GM21381 (cell line): ENCODE measurements at regions not wholly inside any gene's neighbourhood (a gene's known extent, or its start where the extent isn't known, plus 50 kb on each side); places are given as distances from the start of the nearest gene placed in this dataset.

Experiments
- ATAC-seq: cut with Tn5 transposase; IDR thresholded peaks from one replicate; pipeline ENCODE4 v1.9.1; 2021; ENCODE audit warnings: mild to moderate bottlenecking, moderate library complexity; ENCODE audit not compliant: unreplicated experiment

DNA sequence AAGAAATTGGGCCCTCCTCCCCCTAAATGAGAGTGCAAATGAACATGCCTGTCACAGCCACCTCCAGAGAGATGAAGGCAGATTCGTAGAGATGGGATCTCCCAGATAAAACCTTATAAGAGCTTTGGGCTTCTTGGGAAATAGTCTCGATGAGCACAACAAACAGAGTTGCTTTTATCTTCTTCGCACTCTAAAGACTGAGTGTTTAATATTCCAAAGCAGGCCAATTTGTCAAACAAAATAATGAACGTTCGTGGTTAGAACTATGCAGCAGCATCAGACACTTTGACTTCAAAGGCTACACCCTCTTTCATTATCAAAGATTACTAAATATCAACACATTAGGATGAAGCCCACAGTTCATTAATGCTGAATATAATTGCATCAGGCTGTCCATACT, 256.2 kb downstream of the SKIDA1 start:
- no peak for ATAC-seq

DNA sequence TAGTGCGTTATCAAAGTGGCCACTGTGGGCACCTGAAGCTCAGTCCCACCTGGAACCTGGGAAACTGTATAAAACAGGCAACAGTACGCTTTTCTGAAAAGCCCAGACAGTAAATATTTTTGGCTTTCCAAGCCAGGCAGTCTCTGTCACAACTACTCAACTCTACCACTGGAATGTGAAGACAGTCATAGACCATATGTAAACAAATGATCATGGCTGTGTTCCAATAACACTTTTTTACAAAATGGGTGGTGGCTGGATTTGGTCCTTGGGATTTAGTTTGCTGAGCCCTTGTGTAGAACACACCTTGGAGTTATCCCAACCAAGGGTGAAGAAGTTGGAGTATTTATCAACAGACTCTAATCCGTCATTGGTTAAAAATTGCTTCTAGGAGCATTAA, 259.9 kb downstream of the SKIDA1 start:
- ATAC-seq: no peak

DNA sequence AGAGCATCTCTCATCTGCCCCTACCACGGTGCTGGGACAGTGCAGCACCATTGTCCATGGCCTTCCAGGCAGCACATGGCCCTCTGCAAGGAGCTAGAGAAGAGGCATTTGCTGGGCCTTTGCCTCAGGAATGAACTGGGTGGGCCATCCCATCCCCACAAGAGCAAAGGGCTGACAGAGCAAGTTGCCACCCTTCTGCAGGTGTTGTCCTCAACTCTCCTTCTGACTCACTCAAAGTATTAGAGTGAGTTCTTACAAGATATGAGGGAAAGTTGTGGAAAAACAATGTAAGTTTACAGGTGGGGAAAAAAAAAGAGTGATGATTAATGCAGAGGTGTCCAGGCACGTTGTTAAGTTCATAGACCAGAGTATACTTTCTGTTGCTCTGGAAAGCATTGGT, 261.2 kb downstream of the SKIDA1 start:
- no peak for ATAC-seq

DNA sequence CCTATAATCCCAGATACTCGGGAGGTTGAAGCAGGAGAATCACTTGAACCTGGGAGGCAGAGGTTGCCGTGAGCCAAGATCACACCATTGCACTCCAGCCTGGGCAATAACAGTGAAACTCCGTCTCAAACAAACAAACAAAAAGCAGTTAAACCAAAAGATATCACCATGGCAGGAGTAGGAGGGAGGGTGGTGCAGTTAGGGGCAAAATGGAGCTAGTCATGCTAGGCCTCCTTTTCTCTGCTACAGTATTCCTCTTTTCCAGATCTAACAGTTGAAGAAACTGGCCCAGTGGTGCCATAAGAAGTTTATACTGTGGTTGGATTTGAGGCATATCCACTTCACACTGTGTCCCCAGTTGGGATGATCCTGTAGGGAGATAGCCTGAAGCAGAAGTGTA, 261.6 kb downstream of the SKIDA1 start:
- no peak for ATAC-seq

DNA sequence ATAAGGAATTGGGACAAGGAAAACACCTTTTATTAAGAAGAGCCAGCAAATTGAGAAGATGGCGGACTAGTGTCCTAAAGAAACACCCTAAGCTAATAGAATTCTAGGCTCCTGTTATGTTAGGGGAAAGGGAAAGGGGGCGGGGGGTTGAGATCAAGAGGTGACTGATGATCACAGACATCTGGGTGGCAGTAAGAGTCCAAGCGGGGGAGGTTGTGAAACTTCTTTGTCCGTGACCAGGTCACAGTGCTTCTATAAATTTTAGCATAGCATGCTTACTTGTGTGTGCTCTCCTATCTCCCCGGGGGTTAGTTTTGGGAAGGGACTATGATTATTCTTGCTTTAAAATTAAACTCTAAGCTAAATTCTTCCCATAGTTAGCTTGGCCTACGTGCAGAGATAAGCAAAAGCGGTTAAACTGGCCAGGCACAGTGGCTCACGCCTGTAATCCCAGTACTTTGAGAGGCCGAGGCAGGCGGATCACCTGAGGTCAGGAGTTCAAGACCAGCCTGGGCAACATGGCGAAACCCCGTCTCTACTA, 262.1 kb downstream of the SKIDA1 start:
- no peak for ATAC-seq

DNA sequence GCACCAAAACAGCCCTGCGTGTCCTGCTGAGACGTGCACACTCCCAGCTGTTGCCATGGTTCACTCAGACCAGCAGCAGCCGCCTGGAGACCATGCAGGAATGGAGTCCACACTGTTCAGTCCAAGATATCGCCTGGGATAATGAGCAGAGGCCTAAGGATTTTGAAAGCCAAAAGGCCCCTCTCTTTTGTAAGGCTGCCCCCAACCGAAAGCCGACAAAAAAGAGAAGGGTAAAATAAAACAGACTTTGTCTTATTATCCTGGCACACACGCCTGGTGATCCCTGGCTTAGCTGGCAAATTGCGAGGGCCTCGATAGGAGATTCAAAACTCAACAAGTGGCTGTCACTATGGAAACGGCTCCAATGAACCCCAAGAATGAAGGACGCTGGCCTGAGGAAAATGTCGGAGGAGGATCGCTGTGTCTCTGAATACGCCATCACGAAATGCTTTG, 263.6 kb downstream of the SKIDA1 start:
- no peak for ATAC-seq

DNA sequence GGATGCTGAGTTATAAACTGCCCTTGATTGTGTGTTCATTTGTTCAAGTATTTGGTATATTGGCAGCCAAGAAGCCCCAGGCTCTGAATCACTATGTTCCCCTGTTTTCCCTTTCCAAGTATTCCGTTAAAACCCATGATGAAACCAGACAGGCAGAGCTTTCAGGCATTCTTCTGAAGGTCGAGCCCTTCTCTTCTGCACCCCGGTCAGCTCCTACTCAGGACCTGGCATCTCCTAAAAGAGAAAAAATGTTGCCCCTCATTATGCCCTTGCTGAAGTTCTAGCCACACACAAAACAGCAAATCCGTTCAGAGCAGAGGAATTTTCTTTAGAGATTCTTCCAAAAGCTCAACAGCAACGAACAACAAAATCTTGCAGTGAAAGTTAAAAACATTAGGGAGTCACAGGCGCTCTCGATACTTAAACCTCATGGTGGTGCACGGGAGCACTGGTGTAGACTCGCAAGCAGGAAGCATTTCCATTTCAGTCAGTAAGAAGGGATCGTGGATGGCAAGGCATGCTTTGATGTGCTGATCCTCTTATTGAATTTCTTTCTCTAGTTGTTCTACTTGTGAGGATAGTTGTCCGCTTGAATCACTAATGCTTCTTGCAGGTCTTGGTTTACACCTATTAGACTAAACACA, 264.9 kb downstream of the SKIDA1 start:
- no peak for ATAC-seq

DNA sequence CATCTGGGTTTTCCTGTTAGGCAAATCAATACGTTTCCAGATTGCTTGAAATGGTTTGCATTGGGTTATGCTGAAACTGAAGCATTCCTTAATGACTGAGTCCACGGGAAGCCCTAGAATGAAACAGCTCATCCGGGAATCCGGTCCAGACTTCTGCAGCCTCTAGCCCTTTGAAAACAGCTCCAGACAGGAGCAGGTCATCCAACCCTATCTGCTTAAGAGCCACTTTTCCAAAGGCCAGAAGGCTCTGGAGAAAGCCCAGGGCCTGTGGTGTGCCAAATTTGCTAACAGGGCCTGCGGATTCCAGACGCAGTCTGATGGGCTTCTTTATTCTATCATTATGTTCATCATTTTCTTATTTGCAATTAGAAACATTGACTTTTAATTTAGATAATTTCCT, 265.4 kb downstream of the SKIDA1 start:
- no peak for ATAC-seq

DNA sequence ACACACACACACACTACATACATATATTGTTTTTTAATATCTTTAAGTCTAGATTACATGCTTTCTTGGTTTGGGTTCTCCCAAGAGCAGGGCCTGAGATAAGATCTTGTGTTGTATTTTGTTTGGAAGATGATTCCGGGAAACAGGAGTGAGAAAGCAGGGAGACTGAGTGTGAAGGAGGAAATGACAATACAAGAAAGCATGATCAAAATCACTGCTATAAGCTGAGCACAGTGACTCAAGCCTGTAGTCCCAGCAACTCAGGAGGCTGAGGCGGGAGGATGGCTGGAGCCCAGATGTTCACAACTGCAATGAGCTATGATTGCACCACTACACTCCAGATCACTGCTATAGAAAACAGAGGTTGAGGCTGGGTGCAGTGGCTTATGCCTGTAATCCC, 267.6 kb downstream of the SKIDA1 start:
- ATAC-seq: no peak

DNA sequence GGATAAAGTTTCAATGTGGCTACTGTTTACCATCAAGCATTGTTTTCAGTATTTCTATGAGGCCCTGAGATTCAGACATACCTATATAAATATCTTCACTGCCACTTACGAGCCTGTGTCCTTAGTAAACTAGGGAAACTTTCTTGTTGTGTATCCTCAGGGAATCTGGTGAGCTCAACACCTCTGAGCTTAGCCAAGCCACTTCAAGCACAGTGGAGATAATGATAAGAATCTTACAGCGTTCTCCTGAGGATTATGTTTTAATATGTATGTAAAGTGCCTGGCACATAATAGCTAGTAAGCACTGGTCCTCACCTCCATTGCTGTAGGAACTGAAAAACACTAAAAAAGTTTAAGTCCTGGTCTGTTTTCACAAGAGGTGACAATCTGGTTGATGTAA, 268.3 kb downstream of the SKIDA1 start:
- no peak for ATAC-seq

DNA sequence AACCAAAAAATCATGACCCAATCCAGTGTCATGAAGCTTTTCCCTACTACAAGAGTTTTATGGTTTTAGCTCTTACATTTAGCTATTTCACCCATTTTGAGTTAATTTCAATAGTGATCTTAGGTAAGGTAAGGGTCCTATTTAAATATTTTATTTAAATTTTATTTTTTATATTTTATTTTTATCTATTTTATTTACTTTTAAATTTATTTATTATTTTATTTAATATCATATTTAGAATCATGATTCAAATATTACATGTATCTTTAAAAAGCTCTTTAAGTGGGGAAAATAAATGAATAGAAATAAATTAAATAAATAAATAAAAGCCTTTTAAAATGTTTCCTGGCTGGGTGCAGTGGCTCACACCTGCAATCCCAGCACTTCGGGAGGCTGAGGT, 276.0 kb downstream of the SKIDA1 start:
- ATAC-seq: no peak

DNA sequence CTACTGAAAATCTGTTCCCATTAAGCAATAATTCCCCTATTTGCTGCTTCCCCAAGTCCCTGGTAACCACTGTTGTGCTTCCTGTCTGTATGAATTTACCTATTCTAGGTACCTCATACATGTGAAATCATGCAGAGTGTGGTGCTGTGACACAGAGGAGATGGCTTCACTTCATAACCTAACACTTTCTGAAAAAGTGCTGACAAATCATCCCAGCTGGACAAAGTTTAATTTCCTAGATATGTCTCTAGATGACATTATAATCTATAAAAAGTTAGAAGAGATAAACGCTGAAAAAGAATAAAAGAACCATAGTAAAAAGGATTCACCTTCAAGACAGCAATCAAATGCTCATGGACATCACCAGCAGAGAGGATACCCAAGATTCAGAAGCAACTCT, 277.9 kb downstream of the SKIDA1 start:
- ATAC-seq: no peak

DNA sequence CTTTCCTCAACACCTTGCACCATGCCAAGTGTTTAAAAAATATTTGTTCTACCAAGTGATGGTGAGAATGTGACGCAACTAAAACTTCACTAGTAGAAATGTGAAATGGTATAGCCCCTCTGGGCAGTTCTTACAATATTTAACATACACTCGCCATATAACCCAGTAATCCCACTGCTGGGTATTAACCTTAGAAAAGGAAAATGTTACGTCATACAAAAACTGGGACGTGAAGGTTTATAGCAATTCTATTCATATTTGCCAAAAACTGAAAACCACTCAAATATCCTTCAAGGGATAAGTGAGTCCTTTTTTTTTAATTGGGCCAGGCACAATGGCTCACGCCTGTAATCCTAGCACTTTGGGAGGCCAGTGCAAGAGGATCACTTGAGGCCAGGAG, 279.3 kb downstream of the SKIDA1 start:
- ATAC-seq: no peak

DNA sequence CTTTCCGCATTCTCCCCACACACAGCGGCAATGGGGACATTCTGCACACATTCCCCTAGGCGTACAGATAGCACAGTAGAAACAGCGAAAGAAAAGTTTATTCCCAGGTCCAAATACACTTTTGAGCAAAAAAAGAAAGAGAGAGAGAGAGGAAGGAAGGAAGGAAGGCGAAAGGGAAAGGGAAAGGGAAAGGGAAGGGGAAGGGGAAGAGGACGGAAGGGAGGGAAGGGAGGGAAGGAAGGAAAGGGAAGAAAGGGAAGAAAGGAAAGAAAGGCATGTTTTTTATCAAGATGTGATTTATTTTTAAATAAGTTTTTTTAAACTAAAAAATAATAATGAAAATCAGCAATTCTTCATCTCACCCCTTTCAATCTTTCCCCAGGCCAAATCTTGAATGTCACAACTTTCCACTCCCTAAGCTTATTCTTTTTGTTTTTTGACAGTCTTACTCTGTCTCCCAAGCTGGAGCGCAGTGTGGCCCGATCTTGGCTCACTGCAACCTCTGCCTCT, 281.7 kb downstream of the SKIDA1 start:
- ATAC-seq: no peak

DNA sequence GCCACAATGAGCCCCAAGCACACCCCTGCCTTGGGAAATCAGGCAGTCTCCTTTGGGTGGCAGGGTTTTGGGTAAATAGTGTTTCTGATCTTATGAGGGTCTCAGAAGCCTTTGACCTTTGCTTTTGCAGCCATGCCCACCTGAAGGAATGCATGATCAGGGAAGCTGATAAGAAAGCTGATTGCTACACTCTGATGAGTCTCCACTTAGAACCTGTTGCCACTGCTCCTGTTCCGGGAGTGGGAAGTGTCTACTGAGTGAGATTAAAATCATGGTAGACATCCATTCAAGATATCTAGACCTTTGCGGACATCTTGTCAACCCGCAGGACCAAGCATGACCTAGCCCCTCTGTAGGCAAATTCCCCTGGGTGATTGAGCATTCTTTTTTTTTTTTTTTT, 282.6 kb downstream of the SKIDA1 start:
- no peak for ATAC-seq

DNA sequence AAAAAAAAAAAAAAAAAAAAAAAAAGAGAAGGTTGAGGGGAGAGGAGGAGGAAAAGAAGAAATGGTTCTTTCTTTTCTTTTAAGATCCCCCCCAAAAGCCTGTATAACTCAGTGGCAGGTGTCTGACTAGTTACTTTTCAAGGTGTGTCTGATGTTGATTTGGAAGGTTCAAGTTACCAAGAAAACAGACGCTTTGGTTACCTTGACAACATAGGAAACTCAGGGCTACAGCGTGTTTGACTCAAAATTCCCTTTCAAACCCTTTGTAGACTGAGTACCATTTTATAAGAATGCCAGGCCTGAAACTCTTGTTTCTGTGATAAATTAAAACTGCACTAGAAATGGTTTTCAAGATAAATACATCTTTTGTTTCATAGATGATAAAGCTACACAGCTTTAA, 286.8 kb downstream of the SKIDA1 start:
- ATAC-seq: no peak

DNA sequence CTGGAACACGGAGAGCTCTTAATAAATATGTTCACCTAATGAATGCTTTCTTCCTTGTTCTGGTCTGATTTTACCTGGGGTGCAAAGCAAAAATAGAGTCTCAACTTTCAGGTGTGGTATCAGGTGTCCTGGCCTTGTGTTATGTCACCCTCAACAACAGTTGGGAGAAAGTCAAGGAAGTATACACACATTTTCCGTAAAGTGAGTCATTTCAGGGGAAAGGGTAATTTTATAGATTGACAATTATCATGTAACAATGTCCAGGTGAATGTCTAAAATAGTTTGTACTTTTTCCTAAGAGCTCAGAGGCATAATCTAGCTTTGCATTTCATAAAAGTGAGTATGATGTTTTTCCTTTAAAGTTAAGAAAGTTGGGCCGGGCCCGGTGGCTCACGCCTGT, 287.4 kb downstream of the SKIDA1 start:
- no peak for ATAC-seq

DNA sequence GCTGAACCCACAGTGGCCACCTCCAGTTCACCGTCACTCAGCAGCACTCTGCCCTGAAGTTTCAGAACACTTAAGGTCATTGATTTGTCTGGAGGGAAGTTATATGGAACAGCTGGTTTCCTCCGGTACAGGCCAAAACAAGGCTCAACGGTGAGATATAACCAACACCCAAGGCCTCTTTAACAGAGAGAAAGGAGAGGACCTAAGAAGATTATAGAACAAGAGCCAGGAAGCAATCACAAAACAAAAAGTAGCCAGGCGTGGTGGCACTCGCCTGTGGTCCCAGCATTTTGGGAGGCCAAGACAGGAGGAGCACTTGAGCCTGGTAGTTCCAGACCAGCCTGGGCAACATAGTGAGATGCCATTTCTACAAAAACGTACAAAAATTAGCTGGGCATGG, 290.7 kb downstream of the SKIDA1 start:
- no peak for ATAC-seq

DNA sequence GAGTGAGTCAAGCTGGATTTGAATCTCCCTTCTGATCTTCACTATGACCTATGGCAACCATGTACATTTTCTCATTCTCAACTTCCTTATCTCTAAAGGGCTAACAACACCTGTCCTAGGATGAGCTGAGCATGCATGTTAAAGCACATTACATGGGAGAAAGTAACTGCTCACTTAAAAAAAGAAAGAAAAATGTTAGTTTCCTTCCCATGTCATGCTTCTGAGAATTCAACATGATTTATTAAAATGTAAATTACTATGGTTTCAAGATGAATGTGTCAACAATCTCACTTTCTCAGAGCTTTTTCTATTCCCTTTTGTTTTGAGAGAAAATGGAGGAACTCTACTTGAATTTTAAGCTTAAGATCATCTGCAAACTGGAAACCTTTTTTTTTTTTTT, 295.3 kb downstream of the SKIDA1 start:
- no peak for ATAC-seq

DNA sequence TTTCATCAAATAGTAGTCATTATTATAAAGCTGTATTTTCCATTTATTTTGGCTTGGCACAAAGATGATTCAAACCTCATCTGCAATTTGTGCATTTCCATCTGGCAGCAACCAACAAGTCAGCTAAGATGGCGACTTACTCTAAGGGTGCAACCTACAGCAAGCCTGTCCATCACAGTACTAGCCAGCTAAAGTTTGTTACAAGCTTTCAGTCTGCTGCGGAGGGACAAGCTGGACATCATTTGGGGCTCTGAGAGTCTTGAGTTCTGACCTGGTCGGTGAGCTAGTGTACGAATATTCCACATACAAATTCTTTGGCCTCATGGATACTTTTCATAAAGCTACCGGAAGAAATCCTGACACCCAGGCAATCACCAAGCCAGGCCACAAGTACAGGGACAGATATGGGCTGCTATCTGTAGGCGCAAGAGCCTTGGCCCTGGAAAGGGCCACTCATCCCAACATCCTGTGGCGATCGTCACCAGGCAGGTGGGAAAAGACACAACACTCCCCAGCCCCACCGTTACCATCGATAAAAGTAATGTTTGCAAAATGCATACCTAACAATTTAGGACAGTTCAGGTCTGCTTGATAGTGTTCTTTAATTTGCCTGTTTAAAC, 307.6 kb downstream of the SKIDA1 start:
- ATAC-seq: no peak

DNA sequence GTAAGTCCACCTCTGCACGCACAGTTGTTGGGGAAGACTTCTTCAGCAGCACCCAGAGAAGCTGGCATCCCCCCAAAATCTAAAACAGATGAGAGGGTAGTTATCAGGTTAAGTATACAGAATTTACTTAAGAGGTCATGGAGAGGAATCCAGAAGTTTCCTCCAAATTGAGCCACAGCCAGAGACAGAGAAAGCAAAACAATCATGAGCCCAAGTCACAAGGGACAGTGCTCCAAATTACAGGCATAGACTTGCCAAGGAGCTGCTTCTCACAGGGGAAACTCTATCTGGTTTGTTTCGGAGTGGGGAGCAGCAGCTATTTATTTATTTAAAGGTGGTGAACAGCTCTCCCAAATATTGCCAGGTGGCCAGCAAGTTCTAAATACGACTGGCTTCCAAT, 308.4 kb downstream of the SKIDA1 start:
- ATAC-seq: no peak

DNA sequence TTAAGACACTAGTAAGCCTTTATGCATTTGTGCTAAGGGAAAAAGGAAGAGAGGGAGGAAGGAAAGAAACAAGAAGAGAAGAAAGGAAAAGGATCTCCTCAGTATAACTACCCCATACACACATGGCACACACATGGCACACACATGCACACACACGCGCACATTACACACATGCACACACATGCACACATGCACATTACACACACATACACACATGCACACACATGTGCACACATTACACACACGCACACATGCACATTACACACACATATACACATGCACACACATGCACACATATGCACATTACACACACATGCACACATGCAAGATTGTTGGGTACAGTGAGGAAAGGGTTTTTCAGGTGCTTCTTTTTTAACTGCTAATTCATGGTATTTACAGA, 311.2 kb downstream of the SKIDA1 start:
- ATAC-seq: no peak

DNA sequence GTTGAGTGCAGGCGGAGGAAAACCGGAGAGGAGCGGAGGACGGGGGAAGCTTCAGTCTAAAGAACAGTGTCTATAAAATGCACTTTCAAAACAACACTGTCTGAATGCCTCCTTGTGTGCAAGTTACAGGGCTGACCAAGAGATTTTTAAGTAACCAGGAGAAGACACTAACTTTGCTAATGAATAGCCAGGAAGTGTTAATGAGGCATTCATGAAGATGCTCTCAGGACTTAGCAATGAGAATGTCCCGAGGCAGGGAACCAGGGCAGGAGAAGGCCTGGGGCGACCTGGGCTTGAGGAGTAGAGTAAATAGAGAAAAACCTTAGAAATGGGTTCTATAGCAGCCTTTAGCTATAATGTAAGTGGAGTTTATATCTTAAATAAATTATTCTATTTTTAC, 312.1 kb downstream of the SKIDA1 start:
- no peak for ATAC-seq
